ENCODE measurements at regions not wholly inside any gene's neighbourhood (a gene's known extent, or its start where the extent isn't known, plus 50 kb on each side); places are given as distances from the start of the nearest gene placed in this dataset.

DNA sequence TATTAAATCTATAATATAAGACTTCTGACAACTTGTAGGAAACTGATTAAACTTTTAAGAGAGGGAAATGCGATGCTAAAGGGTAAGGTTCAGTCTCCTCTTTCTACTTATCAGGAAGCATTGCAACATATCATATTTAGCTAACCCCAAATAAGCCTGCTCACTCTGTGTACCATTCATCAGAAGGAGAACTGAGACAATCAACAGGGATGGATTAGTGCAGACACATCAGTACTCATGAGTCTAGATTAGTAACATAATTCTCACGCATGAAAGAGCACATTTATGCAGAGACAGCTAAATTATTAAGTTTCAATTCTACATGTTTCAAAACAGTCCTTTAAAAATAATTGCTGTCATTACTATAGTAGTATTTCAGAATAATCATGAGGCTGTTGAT is 354.2 kb upstream of the ZWINT start:
- DNase-seq = no peak

DNA sequence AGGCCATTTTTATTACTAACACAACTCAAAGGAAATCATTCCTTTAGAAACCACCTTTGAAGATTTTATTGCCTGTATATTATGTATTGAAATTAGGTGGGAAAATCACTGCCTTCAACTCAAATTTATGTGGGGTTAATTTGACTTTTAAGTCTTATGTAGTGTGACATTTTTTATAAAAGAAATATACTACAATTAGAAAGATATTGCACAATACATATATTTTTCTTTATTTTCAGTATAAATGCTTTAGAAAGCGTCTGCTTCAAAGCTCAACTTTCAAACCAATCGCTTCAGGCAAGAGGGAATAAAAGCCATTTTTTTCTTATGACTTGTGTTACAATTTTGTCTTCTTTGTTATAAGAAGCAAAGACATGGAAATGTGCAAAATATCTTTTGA is 337.4 kb upstream of the ZWINT start:
- DNase-seq = no peak

DNA sequence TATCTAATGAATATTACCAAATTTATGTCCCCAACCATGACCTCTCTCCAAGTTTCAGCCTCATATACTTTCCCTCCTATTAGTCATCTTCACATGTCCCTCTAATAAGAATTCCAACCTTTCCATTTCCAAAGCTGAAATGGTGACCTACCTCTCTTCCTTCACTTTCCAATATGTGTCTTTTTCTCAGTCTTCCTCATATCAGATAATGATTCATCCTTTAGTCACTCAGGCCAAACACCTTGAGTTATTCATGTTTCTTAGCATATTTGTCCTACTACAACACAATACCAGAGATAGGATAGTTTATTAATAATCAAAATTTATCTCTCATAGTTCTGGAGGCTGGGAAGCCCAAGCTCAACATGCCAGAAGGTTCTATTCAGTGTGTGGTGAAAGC is 318.5 kb upstream of the ZWINT start:
- no peak for DNase-seq

DNA sequence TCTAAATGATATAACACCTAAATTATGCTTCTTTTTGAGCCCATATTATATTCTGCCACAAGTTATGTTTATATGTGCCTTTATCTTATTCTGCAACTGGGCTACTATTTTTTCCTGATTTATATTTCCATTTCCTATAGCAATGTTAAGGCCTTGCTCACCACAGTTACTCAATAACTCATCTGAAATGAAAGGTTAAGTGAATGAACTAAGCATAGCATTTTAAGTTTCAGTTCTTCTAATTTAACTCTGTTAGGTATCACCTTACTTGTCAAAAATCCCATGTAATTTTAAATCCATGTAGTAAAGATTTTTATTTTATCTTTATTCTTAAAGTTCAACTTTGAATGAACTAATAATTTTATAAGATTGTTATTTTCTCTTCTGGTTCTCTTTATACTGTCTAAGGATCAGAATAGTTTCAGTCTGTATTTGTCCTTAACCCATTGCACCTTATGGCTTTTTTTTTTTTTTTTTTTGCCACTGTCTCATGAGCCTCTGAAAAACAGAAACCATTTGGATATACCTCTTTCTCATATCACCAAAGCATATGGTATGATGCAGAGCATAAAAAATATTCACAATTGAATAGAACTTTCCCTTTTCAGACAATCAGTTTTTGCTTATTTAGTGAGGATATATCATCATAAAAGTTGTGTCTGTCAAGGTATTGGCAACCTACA is 301.8 kb upstream of the ZWINT start:
- DNase-seq = no peak

- no peak for DNase-seq
Measured at GRCh38 chr10:56653289-56653688, 292.2 kb upstream of the ZWINT start.

DNA sequence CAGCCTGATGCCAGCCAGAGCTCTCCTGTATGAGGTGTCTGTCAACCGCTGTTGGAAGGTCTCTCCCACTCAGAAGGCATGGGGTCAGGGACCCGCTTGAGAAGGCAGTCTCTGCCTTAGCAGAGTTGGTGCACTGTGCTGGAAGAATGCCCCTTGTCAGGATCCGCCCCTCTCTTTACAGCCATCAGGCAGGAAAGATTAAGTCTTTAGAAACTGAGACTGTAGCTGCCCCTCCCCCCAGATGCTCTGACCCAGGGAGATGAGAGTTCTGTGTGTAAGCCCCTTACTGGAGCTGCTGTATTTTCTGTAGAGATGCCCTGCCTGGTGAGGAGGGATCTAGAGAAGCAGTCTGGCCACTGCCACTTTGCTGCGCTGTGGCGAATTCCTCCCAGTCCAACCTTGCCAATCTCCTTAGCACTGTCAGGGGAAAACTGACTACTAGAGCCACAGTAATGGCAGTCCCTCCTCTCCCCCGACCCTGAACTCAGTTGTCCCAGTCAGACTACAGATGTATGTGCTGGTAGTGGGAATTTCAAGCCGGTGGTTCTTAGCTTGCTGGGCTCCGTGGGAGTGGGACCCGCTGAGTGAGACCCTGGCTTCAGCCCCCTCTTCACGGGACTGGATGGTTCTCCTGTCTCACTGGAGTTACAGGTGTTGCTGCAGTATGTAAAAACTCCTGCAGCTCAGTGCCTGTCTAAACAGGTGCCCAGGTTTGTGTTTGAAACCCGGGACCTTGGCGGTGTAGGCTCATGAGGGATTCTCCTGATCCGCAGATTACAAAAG is 285.5 kb upstream of the ZWINT start:
- DNase-seq = no peak

- peak; percentile 32 for DNase-seq
Measured at GRCh38 chr10:56633876-56634452, 272.9 kb upstream of the ZWINT start.

DNA sequence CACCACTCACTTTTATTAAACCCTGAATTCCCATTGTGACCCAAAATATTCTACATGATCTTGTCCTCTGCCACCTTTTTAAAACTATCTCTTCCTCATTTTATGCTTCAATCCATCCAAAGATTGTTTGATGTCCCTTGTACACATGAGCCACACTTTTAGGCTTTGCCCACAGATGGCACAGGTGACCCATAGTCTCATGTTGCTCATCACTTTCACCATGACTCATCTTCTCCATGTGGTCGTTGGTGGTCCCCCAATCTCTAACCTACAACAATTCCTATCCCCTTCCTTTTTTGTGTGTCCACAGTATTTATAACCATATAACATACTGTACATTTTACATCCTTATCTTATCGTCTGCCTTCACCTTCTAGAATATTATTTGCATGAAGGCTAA is 271.5 kb upstream of the ZWINT start:
- no peak for DNase-seq

DNA sequence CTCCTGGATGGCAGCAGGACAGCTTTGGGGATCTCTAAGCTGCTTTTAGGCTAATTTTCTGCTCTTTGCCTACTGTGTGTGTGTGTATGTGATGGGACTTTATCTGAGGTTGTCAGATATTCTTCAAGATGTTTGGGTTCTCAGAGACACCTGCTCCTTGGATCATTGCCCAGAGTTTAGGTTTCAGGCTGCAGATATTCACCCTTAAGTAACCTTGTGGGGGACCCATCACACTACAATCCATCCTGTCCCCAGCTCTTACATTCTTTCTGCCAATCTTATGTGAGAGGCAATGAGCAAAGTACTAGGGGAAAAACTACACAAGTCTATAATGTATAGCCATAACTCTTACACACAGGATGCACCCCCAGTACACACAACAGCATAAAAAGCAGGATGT is 263.0 kb upstream of the ZWINT start:
- no peak for DNase-seq

DNA sequence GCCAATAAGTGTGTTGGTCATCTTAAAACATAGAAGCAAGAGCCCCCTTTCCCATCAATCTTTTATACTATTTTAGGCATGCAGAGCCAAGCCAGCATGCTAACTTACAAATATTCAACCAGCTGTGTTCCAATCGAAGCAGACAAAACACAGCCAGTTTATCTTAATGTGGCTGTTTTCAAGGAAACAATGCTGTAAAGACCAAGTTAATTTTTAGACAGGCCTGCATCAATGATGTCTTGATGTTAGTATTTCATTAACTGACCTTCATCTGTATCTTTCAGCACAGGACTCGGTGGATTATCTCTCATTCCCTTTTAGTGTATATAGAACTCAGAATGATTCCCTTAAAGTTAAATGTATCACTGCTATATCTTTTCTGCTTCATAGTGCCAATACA is 262.0 kb upstream of the ZWINT start:
- no peak for DNase-seq

DNA sequence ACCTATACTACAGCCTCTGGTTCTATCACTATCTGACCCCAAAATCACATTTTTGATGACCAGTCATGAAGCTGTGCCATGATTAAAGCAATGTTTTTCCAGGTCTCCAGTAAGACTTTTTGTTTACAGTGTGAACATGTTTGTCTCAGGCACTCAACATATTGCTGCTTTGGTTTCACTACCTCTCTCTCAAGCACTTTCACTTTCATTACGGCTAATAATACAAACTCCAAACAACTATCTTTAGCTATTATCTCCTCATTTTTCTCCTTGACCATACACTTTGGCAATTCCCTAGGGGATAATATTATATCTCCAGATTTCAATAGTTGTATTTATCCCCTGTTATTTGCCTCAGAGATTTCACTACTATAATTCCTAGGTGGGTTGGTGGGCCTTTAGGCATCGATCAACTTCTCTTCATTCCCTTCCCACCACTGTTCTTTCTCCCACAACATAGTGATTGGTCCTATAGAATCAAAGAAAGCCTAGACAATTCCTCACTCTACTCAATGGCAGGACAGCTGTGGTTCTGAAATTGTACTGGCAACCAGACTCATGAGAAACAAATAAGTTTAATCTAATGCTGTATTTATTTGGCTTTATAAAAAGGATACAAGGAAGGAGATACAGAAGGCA is 261.4 kb upstream of the ZWINT start:
- peak; percentile 8 for DNase-seq

DNA sequence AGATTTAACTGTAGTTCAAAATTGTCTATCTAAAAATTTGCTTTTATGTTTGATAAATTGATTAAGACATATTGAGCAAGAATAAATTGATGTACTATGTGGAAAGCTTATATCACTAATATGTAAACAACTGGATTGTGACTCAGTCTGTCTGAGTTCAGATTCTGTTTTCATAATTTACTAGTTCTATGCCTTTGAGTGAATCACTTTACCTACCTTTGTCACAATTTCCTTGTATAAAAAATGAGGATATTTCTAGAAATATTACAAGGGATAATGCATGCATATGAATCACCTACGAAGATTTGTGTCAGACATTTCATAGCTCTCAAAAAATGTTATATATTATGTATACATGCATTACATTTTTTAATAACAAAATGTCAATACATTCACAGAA is 245.1 kb upstream of the ZWINT start:
- DNase-seq = no peak

DNA sequence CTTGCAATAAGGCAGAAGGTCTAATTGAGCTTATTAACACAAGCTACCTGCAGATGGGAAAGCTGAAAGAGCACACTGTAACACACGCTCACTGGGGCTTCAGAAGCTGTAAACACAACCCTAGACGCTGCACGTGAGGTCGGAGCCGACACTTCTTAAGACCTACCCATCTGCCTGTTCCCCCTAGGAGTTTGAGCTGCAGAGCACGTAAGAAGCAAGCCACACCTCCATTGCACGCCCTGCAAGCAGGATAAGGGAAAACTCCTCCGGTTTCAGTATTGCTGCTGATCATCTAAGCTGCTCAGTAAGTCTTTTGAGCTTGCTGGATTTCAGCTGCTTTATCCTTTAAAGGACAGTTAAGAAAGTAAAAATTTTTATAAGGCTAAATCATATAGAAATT is 244.0 kb upstream of the ZWINT start:
- DNase-seq = no peak

GRCh38 chr10:56604624-56605023 is 243.6 kb upstream of the ZWINT start:
- DNase-seq = no peak

- DNase-seq = peak; percentile 21
Measured at GRCh38 chr10:56599201-56599600, 238.1 kb upstream of the ZWINT start.

GRCh38 chr10:56596257-56596656 is 235.2 kb upstream of the ZWINT start:
- no peak for DNase-seq

GRCh38 chr10:56593120-56593519 is 232.1 kb upstream of the ZWINT start:
- DNase-seq = no peak

- peak; percentile 8 for DNase-seq
Measured at GRCh38 chr10:56586461-56586891, 225.4 kb upstream of the ZWINT start.

- no peak for DNase-seq
Measured at GRCh38 chr10:56585447-56586171, 224.6 kb upstream of the ZWINT start.

- DNase-seq = peak; percentile 13
Measured at GRCh38 chr10:56583316-56583715, 222.3 kb upstream of the ZWINT start.

GRCh38 chr10:56567580-56567979 is 206.5 kb upstream of the ZWINT start:
- DNase-seq = no peak

- no peak for DNase-seq
Measured at GRCh38 chr10:56561336-56561735, 200.3 kb upstream of the ZWINT start.

DNA sequence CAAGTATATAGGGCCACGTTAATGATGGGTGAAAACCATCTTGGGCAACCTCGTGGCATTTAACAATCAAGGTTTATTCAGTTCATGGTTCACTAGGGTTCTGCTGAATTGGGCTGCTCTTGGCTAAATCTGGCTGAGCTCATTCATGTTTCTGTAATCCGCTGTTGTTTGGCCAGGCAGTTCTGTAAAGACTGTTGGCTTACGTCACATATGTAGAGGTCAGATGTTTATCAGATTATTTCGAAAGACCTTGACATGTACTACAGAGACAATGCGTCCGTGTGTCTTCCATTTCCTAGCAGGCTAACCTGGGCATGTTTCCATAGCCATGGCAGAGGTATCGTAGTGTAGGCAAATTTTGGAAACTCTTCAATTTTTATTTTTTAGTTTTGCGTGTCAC is 190.0 kb upstream of the ZWINT start:
- no peak for DNase-seq

Data from NCI-H345 (cell line).